ENCODE measurements at regions not wholly inside any gene's neighbourhood (a gene's known extent, or its start where the extent isn't known, plus 50 kb on each side); places are given as distances from the start of the nearest gene placed in this dataset.

DNA sequence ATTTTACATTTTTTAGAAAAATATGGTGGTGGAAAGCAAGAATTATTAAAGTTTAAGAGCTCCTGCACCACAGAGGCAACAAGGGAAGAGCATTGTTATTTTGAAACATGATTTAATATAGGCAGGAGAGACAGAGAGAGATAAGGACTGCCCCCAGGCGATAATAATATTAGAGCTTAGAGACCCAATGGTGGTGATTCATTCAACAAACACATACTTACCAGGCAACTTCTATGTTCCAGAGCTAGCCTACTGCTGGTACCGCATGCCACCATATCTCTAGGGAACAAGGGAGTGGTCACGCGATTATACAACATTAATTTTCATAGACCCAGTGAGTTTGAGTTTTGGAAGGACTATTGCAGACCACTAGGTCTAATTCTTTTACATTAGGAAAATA is 327.8 kb upstream of the SOX11 start:
- FAIRE-seq: no peak
- no peak for DNase-seq (ENCODE audit: insufficient read length, low spot score)

DNA sequence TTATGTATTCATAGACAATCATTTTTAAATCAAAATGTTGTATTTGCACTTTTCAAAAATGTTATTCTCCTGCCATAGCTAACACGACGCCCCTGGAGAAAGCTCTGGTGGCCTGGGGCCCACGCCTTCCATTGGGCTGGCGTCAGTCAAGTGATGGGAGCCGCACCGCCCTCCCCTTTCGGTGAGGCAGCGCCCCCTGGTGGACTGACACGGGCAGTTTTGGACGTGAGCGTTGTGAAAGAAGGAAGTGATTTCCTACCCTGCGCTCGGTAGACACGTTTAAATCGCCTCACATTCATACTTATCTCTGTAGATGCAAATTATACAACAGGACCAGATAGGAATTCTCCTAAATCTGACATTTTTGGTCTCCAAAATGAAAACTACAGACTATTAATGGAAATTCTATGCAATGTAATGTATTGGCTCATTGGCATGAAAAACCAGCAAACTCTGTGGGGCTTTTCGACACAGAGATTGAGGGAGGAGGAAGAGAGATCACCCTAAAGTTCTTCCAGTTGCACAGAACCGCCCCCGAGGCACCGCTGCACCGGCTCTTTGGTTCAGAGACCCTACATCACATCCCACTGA is 326.2 kb upstream of the SOX11 start:
- FAIRE-seq (no peak), DNase-seq (ENCODE audit: insufficient read length, low spot score) (no peak)

DNA sequence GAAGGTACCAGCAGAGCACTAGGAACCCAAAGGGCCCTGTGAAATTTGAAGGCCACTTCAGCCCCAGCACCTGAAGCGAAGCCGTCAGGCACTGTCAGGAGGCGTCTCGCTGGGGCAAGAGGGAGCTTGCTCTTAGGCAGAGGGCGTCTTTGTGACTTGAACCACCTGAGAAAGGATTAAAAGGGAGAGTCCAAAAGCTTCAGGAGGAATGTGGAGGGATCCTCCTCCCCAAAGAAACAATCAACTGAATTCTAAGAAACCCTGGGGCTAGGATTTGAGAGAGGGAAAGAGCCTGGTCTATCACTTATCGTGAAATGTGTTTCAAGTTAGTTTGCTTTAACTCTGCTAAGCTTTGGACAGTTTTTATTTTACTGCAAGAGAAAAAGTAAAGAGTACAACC is 324.9 kb upstream of the SOX11 start:
- no peak for DNase-seq (ENCODE audit: insufficient read length, low spot score)
- no peak for FAIRE-seq

DNA sequence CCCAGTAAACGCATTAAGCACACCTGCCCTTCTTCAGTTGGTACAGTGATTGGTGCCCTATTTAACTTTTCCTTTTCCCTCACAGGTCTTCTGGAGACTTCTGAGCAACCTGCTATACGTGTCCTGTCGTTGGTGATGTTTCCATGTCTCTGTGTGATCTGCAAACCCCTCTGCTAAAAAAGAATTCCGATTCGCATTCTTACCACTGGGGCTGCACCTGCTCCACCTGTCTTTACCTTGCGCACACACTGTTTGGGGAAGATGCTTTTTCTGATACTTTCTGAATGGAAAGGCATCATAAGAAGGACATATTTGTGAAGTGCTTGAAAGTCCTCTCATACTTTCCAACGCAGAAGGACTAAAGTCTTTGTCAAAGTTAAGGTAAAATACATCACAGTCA is 323.9 kb upstream of the SOX11 start:
- no peak for DNase-seq (ENCODE audit: insufficient read length, low spot score)

DNA sequence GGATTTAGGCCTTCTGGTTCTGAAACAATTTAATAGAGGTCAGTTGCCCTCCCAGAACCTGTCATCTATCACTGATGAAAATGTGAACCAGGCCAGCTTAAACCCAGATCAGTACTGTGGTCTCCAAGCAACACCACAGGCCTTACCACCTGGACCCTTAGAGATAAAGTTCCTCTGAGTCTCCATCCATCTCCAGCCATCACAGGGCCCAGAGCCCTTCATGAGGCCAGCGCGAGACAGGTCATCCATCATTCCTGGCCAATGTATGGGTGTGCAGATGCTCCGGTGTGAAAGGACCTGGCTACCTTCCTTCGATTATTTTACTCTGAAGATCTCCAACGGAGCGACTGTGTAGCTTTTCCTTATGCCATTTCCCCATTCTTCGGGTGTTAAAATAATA is 322.7 kb upstream of the SOX11 start:
- DNase-seq (ENCODE audit: insufficient read length, low spot score): no peak

More for the DNA sequence above, 323.9 kb upstream of the SOX11 start:
- no peak for FAIRE-seq

DNA sequence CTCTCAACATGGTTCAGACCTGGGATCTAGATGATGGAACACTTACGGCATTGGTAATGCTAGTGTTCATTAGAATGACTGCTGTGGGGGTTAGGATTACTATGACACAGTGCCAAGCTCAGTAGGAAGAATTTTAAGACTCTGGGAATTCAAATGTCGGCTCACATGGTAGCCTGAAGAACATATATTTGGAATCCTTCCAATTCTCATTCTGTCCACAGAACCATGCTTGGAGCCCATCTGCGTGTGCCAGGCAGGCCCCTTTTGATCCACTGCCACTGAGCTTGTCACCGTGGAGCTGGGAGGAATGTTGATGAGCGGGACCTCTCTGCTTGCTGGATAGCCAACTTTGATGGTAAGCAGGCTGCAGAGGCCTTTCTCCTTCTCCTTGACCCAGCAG is 322.0 kb upstream of the SOX11 start:
- DNase-seq (ENCODE audit: insufficient read length, low spot score): no peak
- FAIRE-seq: no peak

More for the DNA sequence above, 322.7 kb upstream of the SOX11 start:
- no peak for FAIRE-seq

DNA sequence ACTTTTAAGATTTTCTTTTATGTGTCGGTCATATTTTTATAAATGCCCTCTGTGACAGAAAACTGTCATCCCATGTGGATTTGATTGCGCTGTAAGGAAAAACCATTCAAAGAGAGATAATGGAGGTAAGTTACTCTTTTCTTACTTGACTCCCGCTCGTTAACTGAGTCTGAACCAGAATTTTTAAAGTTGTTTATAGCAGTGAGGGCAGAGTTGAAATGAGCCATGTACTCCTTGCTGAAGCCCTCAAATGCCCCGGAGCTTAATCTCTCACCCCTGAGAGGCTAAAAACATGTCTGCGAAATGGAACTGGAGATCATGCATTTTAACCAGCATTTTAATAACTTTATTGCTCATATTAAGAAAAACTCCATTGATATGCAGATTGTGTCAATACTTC is 320.0 kb upstream of the SOX11 start:
- FAIRE-seq (no peak), DNase-seq (ENCODE audit: insufficient read length, low spot score) (no peak)

DNA sequence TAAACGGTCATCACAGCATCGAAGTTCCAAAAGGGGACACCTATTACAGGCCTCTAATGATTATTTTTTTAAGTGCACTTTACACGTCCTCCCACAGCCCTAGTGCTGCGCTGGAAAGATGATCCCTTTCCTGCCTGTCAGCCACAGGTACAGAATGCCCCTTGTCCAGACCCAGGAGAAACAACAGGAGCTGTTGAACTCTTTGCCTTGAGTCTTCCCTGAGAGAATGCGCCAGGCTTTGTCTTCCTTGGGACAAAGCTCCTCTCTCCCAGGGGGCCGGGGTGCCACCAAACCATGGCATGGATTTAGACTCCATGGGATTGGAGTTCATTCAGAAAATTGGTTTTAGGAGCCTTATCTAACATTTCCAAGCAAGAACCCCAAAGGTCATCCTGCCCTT is 319.0 kb upstream of the SOX11 start:
- FAIRE-seq: no peak
- DNase-seq (ENCODE audit: insufficient read length, low spot score): no peak

DNA sequence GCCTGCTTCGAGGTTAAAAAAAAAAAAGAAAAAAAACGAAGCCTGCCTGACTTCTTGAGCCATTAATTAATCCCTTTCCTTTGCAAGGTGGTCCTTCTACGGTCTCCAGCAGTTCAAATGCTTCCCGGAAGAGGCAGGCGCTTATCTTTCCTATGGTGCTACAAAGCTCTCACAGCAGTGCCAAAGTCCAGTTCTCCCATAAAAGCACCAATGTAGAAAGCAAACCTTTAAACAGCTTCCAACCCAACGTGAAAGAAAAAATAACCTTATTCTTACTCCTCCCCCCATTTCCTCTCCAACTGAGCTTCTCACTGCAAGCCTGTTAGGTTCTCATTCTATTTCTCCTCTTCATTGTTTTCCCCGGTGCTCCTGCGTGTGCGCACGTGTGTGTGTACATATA is 317.4 kb upstream of the SOX11 start:
- FAIRE-seq (no peak), DNase-seq (ENCODE audit: insufficient read length, low spot score) (no peak)

DNA sequence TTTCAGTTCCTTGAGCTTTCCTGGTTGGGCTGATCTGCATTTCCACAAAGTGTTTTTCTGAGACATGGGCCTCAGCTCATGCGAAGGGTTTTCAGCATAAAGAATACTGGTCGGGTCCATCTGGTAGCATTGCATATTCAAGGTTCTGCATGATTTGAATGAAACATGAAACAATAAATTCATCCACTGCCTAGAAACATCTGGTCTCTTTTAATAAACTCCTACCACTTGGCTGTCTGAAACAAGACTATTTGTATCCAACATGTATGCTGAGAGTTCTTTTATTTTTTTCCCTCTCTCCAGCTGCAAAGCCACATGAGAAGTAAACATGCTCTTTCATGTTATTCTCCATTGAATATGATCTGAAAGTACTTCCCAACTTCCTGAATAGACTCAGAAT is 314.9 kb upstream of the SOX11 start:
- FAIRE-seq (no peak), DNase-seq (ENCODE audit: insufficient read length, low spot score) (no peak)

DNA sequence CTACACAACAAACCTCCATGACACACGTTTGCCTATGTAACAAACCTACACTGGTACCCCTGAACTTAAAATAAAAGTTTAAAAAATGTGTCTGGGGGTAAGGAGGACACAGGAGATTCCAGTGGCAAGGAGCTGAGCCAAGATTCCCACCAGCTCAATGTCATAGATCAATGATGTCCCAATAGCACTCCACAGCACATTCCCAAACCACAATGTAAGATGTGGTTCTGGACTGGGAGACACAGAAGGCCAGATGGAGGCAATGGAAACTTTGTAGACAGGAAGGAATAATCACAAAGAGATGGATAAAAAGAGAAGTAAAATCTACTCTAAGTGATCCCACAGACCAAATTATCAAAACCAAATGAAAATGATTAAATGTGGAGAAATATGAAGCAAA is 312.4 kb upstream of the SOX11 start:
- DNase-seq (ENCODE audit: insufficient read length, low spot score) (no peak), FAIRE-seq (no peak)

DNA sequence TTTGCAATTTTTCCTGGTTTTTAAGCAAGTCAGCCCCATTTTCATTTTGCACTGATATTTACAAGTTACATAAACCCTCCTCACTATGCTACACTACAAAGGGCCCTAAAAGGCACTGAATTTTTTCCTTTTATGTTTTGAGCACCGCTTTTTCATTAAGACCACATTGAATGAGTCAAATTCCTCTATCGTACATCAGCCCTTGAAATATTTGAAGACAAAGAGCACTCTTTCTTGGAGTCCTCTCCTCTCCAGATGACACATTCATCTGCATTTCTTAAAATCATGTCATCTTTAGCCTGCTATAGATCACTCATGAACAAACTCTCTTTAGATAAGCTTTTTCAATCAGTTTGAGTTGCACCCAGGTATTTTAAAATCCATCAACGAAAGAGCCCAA is 306.6 kb upstream of the SOX11 start:
- FAIRE-seq: no peak
- no peak for DNase-seq (ENCODE audit: insufficient read length, low spot score)

DNA sequence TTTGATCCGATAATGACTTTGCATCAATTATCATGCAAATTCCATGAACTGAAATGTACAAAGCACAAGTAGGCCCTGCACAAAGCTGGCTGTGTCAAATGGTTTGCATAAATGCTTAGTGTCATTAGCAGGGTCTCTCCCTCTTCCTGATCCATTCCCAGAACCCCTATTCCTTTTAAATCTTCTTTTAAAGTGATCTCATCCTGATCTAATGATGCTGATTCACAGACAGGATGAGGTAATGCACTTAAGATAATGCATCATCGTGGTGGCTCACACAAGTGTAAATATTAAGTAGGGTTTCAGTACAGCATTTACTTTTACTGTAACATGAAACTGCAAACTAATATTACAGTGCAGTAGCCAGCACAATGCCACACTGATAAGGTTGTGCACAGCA is 304.8 kb upstream of the SOX11 start:
- FAIRE-seq (no peak), DNase-seq (ENCODE audit: insufficient read length, low spot score) (no peak)

DNA sequence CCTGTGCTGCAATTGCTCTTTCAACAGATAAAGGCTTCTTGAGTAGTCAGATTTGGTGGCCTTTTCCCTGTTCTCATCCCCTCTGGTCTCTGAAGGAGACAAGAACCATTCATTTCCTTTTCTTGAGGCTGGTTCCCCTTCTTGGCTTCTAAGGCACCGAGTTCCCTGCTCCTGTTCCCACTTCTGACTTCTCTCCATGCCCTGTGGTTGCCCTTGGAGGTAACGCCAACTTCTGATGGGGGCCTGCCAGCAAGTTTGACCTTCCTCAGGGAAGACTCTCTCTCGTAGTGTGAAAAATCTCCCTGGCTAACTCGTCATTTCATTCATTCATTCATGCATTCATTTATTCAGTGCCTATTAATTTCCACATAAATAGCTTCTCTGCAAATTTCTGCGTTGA is 302.4 kb upstream of the SOX11 start:
- DNase-seq (ENCODE audit: insufficient read length, low spot score) (no peak), FAIRE-seq (no peak)

DNA sequence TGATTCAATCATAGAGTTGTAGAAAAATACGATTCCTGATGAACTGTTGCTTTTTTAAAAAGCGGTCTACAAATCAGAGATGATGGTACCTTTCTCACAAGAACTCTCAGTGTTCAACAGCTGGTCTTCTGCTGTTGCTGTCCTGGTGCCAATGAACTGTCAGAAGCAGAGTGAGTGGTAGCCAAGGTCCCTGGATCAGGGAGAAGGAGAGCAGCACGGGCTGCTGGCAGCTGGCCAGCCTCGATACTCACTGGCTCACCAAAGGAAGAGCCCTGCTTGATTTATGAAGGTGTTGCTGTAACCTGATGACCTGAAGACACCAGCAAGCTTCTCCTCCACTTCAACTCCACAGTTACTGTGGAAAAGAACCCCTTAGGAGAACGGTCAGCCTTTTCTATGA is 300.8 kb upstream of the SOX11 start:
- FAIRE-seq: no peak
- no peak for DNase-seq (ENCODE audit: insufficient read length, low spot score)

DNA sequence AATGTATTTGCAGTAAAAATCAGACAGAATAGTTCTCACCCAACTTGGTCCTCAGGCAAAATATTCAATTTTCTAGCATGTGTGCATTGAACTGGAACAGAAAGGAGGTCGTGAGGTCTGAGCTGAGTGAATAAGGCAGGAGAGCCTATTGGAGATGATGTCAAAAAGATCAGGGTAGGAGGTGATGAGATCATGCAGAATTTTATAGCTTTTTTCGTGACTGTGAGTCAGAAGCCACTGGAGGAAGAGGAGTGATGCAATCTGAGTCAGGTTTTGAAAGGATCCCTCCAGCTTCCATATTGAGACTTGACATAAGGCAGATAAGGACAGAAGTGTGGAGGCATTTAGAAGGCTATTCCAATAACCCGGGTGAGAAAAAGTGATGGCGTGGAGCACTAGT is 299.5 kb upstream of the SOX11 start:
- FAIRE-seq: no peak
- no peak for DNase-seq (ENCODE audit: insufficient read length, low spot score)

DNA sequence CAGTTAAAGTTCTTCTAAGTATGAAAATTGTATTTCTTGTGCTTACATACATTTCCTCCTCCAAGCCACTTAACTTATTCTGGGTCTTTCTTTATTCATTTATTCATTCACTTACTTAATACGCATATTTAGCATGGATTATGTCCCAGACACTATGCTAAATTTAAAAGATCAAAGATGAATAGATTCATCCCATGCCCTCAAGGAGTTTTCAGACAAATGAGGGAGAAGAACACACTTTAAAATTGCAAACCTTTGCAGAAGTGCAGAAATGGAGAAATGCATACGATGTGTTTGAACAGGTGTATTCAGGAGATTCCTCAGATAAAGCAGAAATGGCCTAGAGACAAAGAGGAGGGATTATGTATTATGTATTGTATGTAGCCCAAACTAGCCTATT is 298.7 kb upstream of the SOX11 start:
- FAIRE-seq (no peak), DNase-seq (ENCODE audit: insufficient read length, low spot score) (no peak)

DNA sequence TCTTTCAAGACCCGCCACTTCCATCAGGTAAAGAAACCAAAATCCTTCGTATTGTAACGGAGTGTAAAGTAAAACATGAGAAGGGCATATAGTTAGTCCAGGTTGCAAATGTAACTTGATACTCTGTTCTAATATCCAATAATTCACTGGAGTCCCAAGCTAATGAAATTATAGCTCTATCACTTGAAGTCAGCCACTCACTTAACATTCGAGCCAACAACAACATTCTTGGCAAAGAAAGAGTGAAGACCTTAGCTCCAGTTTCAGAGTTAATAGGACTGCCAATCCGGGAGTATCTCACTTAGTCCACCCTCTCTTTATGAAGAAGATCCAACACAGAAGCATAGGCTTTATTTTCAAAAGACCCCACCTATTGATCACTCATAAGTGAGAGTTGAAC is 298.0 kb upstream of the SOX11 start:
- DNase-seq (ENCODE audit: insufficient read length, low spot score): no peak

DNA sequence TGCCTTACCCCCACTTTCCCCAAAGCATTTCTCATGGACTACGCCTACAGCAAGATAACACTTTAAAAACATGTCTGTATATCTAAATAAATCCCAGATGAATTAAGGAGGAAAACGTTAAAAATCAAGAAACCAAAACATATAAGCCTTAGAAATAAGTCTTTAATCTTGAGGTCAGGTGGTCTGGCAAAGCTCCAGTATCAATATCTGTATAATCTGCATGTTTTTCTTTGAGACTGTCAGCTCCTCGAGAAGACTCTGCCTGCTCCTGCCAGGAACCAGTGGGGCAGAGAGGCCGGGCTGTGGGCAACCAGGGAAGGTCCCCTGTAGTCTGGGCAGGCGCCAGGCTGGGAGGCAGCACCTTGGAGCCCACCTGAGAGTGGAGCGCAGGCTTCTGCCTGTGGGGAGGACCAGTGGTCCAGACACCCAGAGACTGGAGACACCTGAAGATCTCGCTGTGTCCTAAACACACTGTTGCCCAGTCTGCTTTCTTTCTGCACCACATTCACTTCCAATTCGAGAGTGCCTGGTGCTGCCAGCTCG is 291.0 kb upstream of the SOX11 start:
- DNase-seq (ENCODE audit: insufficient read length, low spot score) (no peak), FAIRE-seq (no peak)

More for the DNA sequence above, 298.0 kb upstream of the SOX11 start:
- FAIRE-seq: no peak

DNA sequence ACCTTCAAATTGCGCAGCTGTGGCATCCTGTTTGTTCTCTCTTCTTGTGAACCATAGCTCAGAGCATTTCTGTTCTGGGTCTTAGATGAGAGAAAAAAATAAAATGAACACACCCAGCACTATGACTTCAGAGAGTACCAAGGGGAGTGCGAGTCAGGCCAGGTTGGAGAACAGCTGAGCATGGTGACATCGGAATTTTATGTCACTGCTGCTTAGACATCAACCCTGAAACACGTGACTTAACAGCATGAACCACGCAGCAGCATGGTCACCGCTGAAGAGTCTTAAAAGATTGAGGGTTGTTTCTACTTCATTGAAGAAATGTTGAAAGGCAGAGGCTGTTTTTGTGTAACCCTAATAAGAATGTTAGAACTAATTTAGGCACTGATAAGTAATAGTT is 288.8 kb upstream of the SOX11 start:
- no peak for DNase-seq (ENCODE audit: insufficient read length, low spot score)
- no peak for FAIRE-seq

DNA sequence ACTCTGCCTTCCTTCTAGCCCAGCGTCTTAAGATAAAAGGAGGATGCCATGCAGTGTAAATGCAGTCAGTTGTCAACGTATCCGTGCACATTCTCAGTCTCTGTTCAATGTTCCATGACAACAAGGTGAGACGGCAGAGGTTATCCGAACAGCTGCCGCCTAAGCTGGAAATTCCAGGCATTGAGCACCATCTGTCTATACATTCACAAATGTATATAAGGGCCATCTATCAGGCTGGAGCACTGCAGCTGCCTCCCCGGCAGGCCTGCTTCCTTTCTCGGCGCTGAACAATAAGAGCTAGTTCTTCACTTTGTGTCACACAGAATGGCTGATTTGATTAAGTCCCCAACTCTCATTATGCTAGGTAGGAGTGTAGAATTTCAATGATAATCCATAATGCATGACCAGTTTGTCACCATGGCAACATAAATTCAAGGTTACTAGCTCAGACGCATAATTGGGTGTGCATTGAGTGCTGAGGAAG is 282.2 kb upstream of the SOX11 start:
- FAIRE-seq (no peak), DNase-seq (ENCODE audit: insufficient read length, low spot score) (no peak)

DNA sequence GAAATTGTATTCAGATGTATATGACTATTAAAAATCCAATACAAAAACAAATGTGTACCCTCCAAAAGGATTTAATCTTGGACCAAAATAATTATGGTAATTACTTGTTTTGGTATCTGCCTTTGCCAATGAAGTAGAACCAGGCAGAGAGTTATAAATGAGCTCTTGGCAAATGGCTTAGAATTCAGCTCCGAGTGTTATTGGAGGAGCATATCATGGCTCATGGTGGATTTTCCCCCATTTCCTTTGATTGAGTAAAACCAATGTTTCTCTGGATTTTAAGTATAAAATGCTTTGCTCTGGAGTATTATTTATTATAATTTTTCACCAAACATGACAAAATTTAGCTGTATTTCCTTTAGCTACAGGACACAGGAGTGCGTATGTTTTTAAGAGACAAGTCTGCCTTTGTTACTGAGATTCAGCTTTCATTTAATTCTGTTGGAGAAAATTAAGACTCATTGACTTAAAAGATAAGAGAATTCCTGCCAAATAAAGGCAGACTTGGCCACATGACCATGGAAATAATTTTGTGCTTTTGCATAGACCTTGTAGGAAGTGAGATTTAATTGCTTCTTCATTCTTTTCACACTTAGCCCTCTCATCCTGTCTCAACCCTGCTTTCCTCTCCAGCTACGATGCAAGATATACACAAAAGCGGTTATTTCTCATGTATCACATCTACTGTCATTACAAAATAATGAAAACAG is 281.0 kb upstream of the SOX11 start:
- no peak for FAIRE-seq

More for the DNA sequence above, 281.0 kb upstream of the SOX11 start:
- DNase-seq (ENCODE audit: insufficient read length, low spot score): no peak
